Keratinocyte (primary cell): ENCODE measurements at regions not wholly inside any gene's neighbourhood (a gene's known extent, or its start where the extent isn't known, plus 50 kb on each side); places are given as distances from the start of the nearest gene placed in this dataset.

Experiments
- DNase-seq: peaks from one replicate; pipeline ENCODE4 v3.0.0-alpha.2; 2011; ENCODE audit warnings: low read depth, missing footprints, low spot score
- FAIRE-seq: peaks from 2 replicates; lab custom pipeline; 2011; peaks lifted over from hg19 to GRCh38; lab: Jason Lieb, UNC
- H2AFZ ChIP-seq: 2 replicates; pipeline ENCODE4 v1.6.0; 2012; ENCODE audit warnings: low read length, control low read depth, inconsistent platforms; ENCODE audit not compliant: control insufficient read depth
- H3K27ac ChIP-seq: 2 replicates; pipeline ENCODE4 v1.5.1; 2011; ENCODE audit warnings: low read length; ENCODE audit not compliant: control insufficient read depth, insufficient read depth
- H3K27me3 ChIP-seq: 3 replicates; pipeline ENCODE4 v1.6.0; 2011; ENCODE audit warnings: low read length; ENCODE audit not compliant: control insufficient read depth, insufficient read depth; ENCODE audit errors: extremely low read depth
- H3K36me3 ChIP-seq, 2 experiments: 2 replicates in 1 of 2; 3 replicates in 1 of 2; pipeline ENCODE4 v1.5.1; 2011; ENCODE audit warnings: low read length in 2 of 2, mild to moderate bottlenecking in 1 of 2; ENCODE audit not compliant: control insufficient read depth in 2 of 2, insufficient read depth in 2 of 2; ENCODE audit errors: extremely low read depth in 1 of 2
- H3K4me1 ChIP-seq: 3 replicates; pipeline ENCODE4 v1.5.1; 2011; ENCODE audit warnings: low read length; ENCODE audit not compliant: control insufficient read depth, insufficient read depth; ENCODE audit errors: extremely low read depth
- H3K4me2 ChIP-seq: 3 replicates; pipeline ENCODE4 v1.6.0; 2011; ENCODE audit warnings: low read depth, low read length; ENCODE audit not compliant: control insufficient read depth, insufficient read depth; ENCODE audit errors: extremely low read depth
- H3K4me3 ChIP-seq, 3 experiments: fragments of 200-600 bp in 1 of 3; sonication (generic) in 1 of 3; 2 replicates in 2 of 3; 3 replicates in 1 of 3; pipeline ENCODE4 v1.5.1; 2011 to 2016; ENCODE audit warnings: low read length in 3 of 3, mild to moderate bottlenecking in 3 of 3, control low read depth in 2 of 3, inconsistent platforms in 1 of 3, low read depth in 1 of 3, mixed read lengths in 1 of 3, mixed run types in 1 of 3, moderate library complexity in 1 of 3; ENCODE audit not compliant: control insufficient read depth in 2 of 3, insufficient read depth in 2 of 3; ENCODE audit errors: extremely low read depth in 1 of 3
- H3K79me2 ChIP-seq: 2 replicates; pipeline ENCODE4 v1.6.0; 2012; ENCODE audit warnings: low read length; ENCODE audit not compliant: control insufficient read depth, insufficient read depth
- H3K9ac ChIP-seq: 3 replicates; pipeline ENCODE4 v1.6.0; 2011; ENCODE audit warnings: low read length; ENCODE audit not compliant: control insufficient read depth, insufficient read depth; ENCODE audit errors: extremely low read depth
- H3K9me1 ChIP-seq: 3 replicates; pipeline ENCODE4 v1.6.0; 2011; ENCODE audit warnings: low read length; ENCODE audit not compliant: control insufficient read depth, insufficient read depth; ENCODE audit errors: extremely low read depth
- H3K9me3 ChIP-seq: 2 replicates; pipeline ENCODE4 v1.5.1; 2012; ENCODE audit warnings: low read depth, low read length; ENCODE audit not compliant: control insufficient read depth
- H4K20me1 ChIP-seq: 3 replicates; pipeline ENCODE4 v1.6.0; 2011; ENCODE audit warnings: low read length; ENCODE audit not compliant: control insufficient read depth, insufficient read depth; ENCODE audit errors: extremely low read depth
- EZH2 ChIP-seq: IDR thresholded peaks from one replicate; pipeline ENCODE4 v1.6.1; 2012; ENCODE audit warnings: inconsistent platforms, mild to moderate bottlenecking, low read length, moderate library complexity
- dilution Hi-C: fragments of 300-500 bp; cut with MboI; formaldehyde crosslinking; loops from one replicate; pipeline ENCODE4 v1.7.0; 2020; ENCODE audit warnings: low sequenced_read_pairs; ENCODE audit not compliant: extremely low pct_ligation_motif_present
- TF ChIP-seq, protein P1 (sequence below), 3 experiments: IDR thresholded peaks in 1 of 3; conservative IDR thresholded peaks in 1 of 3; optimal IDR thresholded peaks in 1 of 3; 2 replicates in 2 of 3; 3 replicates in 1 of 3; pipeline versions ENCODE3 to v1.5.1; 2011; ENCODE audit warnings: low read length in 3 of 3, mild to moderate bottlenecking in 3 of 3, moderate library complexity in 2 of 3, control low read depth in 1 of 3, inconsistent platforms in 1 of 3; ENCODE audit not compliant: insufficient read depth in 2 of 3; ENCODE audit errors: extremely low read depth in 1 of 3

DNA sequence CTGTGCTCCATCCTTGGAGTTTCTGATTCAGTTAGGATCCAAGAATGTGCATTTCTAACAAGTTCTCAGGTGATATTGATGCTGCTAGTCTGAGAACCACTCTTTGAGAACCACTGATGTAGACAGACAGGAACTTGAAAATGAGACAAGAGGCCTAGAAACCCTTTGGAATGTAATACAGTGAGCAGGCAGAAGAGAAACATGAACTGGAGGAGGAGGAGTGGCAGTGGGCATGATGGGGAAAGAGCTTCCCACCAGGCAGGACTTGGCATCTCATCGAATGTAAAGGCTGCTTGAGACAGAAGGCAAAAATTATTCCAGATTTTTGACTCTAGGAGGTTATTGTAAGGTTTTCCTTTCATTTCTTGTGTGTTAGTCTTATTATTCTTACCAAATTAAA is 295.8 kb upstream of the SGCD start:
- dilution Hi-C loops: no loop called here
- FAIRE-seq: no peak

DNA sequence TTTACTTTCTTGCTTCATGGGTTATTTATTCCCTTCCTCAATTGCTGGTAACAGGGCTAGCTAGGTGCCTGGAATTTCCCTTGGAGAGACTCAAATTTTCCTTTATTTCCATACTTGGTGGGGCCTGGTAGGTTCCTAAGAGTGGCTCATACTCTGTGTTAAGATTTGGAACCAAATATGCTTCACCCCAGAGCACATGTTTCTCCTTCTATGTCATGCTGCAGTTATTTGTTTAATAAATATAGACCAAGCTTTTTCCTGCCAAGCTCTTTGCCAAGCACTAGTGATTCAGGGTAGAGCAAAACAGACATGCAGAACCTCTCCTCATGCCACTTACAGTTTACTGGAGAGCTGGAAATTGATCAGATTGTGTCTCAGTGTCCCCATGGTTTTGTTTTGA is 290.3 kb upstream of the SGCD start:
- Histone ChIP-seq H3K4me3 (no peak overlapping the region), H3K9me3 (no peaks in the 10 kb centered on the region), H2AFZ (no peak overlapping the region), H3K27ac (no peak overlapping the region), H3K36me3 (no peaks in the 10 kb centered on the region), H3K27me3 (no peaks in the 10 kb centered on the region), H4K20me1 (no peaks in the 10 kb centered on the region), H3K9ac (no peak overlapping the region), H3K79me2 (no peaks in the 10 kb centered on the region), H3K4me2 (no peak overlapping the region), H3K9me1 (no peaks in the 10 kb centered on the region), H3K4me1 (no peaks in the 10 kb centered on the region)
- no peak for TF ChIP-seq EZH2
- TF ChIP-seq, protein P1, sequence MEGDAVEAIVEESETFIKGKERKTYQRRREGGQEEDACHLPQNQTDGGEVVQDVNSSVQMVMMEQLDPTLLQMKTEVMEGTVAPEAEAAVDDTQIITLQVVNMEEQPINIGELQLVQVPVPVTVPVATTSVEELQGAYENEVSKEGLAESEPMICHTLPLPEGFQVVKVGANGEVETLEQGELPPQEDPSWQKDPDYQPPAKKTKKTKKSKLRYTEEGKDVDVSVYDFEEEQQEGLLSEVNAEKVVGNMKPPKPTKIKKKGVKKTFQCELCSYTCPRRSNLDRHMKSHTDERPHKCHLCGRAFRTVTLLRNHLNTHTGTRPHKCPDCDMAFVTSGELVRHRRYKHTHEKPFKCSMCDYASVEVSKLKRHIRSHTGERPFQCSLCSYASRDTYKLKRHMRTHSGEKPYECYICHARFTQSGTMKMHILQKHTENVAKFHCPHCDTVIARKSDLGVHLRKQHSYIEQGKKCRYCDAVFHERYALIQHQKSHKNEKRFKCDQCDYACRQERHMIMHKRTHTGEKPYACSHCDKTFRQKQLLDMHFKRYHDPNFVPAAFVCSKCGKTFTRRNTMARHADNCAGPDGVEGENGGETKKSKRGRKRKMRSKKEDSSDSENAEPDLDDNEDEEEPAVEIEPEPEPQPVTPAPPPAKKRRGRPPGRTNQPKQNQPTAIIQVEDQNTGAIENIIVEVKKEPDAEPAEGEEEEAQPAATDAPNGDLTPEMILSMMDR (optimal IDR thresholded peaks at IDR 0.05 in 1 of 3, IDR thresholded peaks at IDR 0.05 in 1 of 3, conservative IDR thresholded peaks at IDR 0.05 in 1 of 3; ENCODE audit: extremely low read depth in 1 of 3, insufficient read depth in 2 of 3, low read length in 3 of 3): no peak
- dilution Hi-C loops: no loop called here
- DNase-seq: no peak
- FAIRE-seq: no peak

More for the DNA sequence above, 295.8 kb upstream of the SGCD start:
- H3K4me2 ChIP-seq: no peak overlapping the region
- H3K36me3 ChIP-seq: no peaks in the 10 kb centered on the region
- H3K9me3 ChIP-seq: no peaks in the 10 kb centered on the region
- no peaks in the 10 kb centered on the region for H3K4me1 ChIP-seq
- TF ChIP-seq, protein P1 (optimal IDR thresholded peaks at IDR 0.05 in 1 of 3, IDR thresholded peaks at IDR 0.05 in 1 of 3, conservative IDR thresholded peaks at IDR 0.05 in 1 of 3; ENCODE audit: extremely low read depth in 1 of 3, insufficient read depth in 2 of 3, low read length in 3 of 3): no peak
- no peak for TF ChIP-seq EZH2
- no peaks in the 10 kb centered on the region for H4K20me1 ChIP-seq
- no peak overlapping the region for H2AFZ ChIP-seq
- no peak for DNase-seq
- no peak overlapping the region for H3K9ac ChIP-seq
- no peaks in the 10 kb centered on the region for H3K27me3 ChIP-seq
- no peak overlapping the region for H3K27ac ChIP-seq
- H3K4me3 ChIP-seq: no peak overlapping the region
- no peaks in the 10 kb centered on the region for H3K9me1 ChIP-seq
- H3K79me2 ChIP-seq: no peaks in the 10 kb centered on the region
